ENCODE measurements at regions not wholly inside any gene's neighbourhood (a gene's known extent, or its start where the extent isn't known, plus 50 kb on each side); places are given as distances from the start of the nearest gene placed in this dataset.
"Not testable (repeated sequence)": the region's sequence is repeated elsewhere in the genome, so short reads cannot be mapped to it uniquely, and the experiment has no call there.

- not testable (repeated sequence) for FAIRE-seq; DNase-seq (ENCODE audit: extremely low spot score, insufficient read length, low read depth)
Observed at GRCh38 chr6:92219987-92220386, 1199.4 kb downstream of the EPHA7 start.

GRCh38 chr6:92216717-92217116 lies 1202.6 kb downstream of the EPHA7 start:
- DNase-seq (ENCODE audit: extremely low spot score, insufficient read length, low read depth) = no peak
- FAIRE-seq = no peak

- DNase-seq (ENCODE audit: extremely low spot score, insufficient read length, low read depth) (no peak), FAIRE-seq (no peak)
Observed at GRCh38 chr6:92201618-92202017, 1217.7 kb downstream of the EPHA7 start.

- DNase-seq (ENCODE audit: extremely low spot score, insufficient read length, low read depth) = no peak
- FAIRE-seq = no peak
Observed at GRCh38 chr6:92196325-92196724, 1223.0 kb downstream of the EPHA7 start.

GRCh38 chr6:92195796-92196195 lies 1223.6 kb downstream of the EPHA7 start:
- FAIRE-seq (no peak), DNase-seq (ENCODE audit: extremely low spot score, insufficient read length, low read depth) (no peak)

- DNase-seq (ENCODE audit: extremely low spot score, insufficient read length, low read depth) = no peak
- FAIRE-seq = no peak
Observed at GRCh38 chr6:92188016-92188415, 1231.3 kb downstream of the EPHA7 start.

GRCh38 chr6:92184933-92185332 lies 1234.4 kb downstream of the EPHA7 start:
- FAIRE-seq = no peak
- DNase-seq (ENCODE audit: extremely low spot score, insufficient read length, low read depth) = no peak

- DNase-seq (ENCODE audit: extremely low spot score, insufficient read length, low read depth) (no peak), FAIRE-seq (no peak)
Observed at GRCh38 chr6:92181347-92181746, 1238.0 kb downstream of the EPHA7 start.

GRCh38 chr6:92180090-92180489 lies 1239.3 kb downstream of the EPHA7 start:
- DNase-seq (ENCODE audit: extremely low spot score, insufficient read length, low read depth) (no peak), FAIRE-seq (no peak)

GRCh38 chr6:92176666-92177065 lies 1242.7 kb downstream of the EPHA7 start:
- FAIRE-seq (no peak), DNase-seq (ENCODE audit: extremely low spot score, insufficient read length, low read depth) (no peak)

GRCh38 chr6:92174398-92175073 lies 1244.8 kb downstream of the EPHA7 start:
- no peak for FAIRE-seq
- no peak for DNase-seq (ENCODE audit: extremely low spot score, insufficient read length, low read depth)

- DNase-seq (ENCODE audit: extremely low spot score, insufficient read length, low read depth) = no peak
- FAIRE-seq = no peak
Observed at GRCh38 chr6:92169506-92169905, 1249.9 kb downstream of the EPHA7 start.

- FAIRE-seq = no peak
- no peak for DNase-seq (ENCODE audit: extremely low spot score, insufficient read length, low read depth)
Observed at GRCh38 chr6:92166666-92167065, 1252.7 kb downstream of the EPHA7 start.

GRCh38 chr6:92161953-92162352 lies 1257.4 kb downstream of the EPHA7 start:
- DNase-seq (ENCODE audit: extremely low spot score, insufficient read length, low read depth) (no peak), FAIRE-seq (no peak)

- FAIRE-seq = no peak
- no peak for DNase-seq (ENCODE audit: extremely low spot score, insufficient read length, low read depth)
Observed at GRCh38 chr6:92160226-92160625, 1259.1 kb downstream of the EPHA7 start.

GRCh38 chr6:92159046-92159445 lies 1260.3 kb downstream of the EPHA7 start:
- DNase-seq (ENCODE audit: extremely low spot score, insufficient read length, low read depth) (no peak), FAIRE-seq (no peak)

- no peak for DNase-seq (ENCODE audit: extremely low spot score, insufficient read length, low read depth)
- no peak for FAIRE-seq
Observed at GRCh38 chr6:92150553-92150952, 1268.8 kb downstream of the EPHA7 start.

- FAIRE-seq = no peak
- no peak for DNase-seq (ENCODE audit: extremely low spot score, insufficient read length, low read depth)
Observed at GRCh38 chr6:92147246-92147645, 1272.1 kb downstream of the EPHA7 start.

- DNase-seq (ENCODE audit: extremely low spot score, insufficient read length, low read depth) = no peak
- FAIRE-seq = no peak
Observed at GRCh38 chr6:92139601-92140000, 1279.8 kb downstream of the EPHA7 start.

- FAIRE-seq (no peak), DNase-seq (ENCODE audit: extremely low spot score, insufficient read length, low read depth) (no peak)
Observed at GRCh38 chr6:92132957-92133356, 1286.4 kb downstream of the EPHA7 start.

GRCh38 chr6:92132457-92132856 lies 1286.9 kb downstream of the EPHA7 start:
- DNase-seq (ENCODE audit: extremely low spot score, insufficient read length, low read depth) (no peak), FAIRE-seq (no peak)

GRCh38 chr6:92130944-92131343 lies 1288.4 kb downstream of the EPHA7 start:
- no peak for DNase-seq (ENCODE audit: extremely low spot score, insufficient read length, low read depth)
- no peak for FAIRE-seq

Measured in GM18507 (cell line).